ENCODE measurements at regions not wholly inside any gene's neighbourhood (a gene's known extent, or its start where the extent isn't known, plus 50 kb on each side); places are given as distances from the start of the nearest gene placed in this dataset.

DNA sequence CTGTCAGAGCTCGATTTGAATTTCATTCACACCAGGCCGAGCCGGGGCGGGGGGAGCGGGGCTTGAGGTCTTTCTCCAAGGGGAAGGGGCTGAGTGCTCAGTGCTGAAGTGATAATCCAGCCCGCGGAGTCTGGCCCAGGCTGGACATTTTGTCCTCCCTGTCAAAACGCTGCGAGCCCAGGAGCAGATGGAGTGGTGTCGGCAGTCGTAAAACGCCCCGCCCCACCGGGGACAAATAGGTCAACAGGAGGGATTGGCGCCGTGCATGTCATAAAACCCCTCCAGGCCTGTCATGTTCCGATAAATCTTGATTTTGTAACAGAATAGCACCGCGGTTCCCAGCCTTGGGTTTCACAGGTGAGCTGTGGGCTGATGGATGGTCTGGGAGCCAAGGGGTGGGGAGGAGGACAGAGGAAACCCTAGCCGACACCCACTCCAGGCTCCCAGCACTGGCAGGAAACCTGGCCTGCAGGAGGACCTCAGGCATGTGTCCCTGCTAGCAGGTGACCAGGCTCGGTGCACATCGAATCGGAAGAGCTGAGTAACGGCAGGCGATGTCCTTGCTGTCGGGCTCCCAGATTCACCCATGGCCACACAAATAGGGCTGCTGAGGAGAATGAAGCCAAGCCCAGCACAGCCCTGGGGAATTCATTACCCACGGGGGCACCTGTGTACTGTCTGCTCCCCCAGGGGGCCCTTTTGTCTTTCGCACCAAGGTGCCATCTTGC lies 341.4 kb downstream of the FOXL1 start:
- no peak for DNase-seq

GRCh38 chr16:86921289-86921688 lies 342.9 kb downstream of the FOXL1 start:
- DNase-seq = no peak

- no peak for DNase-seq
Observed at GRCh38 chr16:86922311-86922710, 344.0 kb downstream of the FOXL1 start.

DNA sequence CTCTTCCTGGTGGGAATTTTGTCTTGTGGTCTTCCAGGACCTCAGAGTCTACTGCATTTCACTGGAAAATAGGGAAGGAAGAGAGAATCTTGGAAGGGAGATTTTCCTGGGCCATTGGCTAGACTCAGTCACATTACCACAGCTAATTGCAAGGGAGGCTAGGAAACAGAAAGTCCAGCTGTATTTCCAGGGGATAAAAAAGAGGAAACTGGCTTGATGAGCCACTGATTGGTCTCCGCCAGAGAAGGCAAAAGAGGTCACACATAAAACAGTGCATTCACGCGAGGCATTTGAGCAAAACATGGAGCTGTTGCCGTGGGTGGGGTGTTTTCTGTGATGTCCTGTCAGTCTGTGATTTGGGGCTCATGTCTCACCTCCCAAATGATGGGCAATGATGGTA lies 345.3 kb downstream of the FOXL1 start:
- no peak for DNase-seq

DNA sequence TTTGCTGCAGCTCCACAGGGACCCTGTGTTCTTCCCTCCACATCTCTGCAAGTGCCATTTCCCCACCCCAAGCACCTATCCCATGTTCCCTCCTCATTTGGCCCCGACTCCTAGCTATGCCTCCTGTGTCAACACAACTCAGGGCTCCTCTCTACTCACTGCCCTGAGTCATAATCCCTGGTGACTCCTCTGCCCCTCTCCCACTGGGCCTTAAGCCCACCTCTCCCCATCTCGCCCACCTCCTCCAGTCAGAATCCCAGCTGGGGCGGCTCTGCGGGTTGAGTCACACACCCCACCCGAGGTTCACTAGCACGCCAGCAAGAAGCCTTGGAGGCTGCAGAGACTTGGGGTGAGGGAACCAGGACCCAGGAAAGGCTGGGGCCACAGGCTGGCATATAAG lies 346.2 kb downstream of the FOXL1 start:
- DNase-seq = no peak

- no peak for DNase-seq
Observed at GRCh38 chr16:86925067-86925791, 346.9 kb downstream of the FOXL1 start.

DNA sequence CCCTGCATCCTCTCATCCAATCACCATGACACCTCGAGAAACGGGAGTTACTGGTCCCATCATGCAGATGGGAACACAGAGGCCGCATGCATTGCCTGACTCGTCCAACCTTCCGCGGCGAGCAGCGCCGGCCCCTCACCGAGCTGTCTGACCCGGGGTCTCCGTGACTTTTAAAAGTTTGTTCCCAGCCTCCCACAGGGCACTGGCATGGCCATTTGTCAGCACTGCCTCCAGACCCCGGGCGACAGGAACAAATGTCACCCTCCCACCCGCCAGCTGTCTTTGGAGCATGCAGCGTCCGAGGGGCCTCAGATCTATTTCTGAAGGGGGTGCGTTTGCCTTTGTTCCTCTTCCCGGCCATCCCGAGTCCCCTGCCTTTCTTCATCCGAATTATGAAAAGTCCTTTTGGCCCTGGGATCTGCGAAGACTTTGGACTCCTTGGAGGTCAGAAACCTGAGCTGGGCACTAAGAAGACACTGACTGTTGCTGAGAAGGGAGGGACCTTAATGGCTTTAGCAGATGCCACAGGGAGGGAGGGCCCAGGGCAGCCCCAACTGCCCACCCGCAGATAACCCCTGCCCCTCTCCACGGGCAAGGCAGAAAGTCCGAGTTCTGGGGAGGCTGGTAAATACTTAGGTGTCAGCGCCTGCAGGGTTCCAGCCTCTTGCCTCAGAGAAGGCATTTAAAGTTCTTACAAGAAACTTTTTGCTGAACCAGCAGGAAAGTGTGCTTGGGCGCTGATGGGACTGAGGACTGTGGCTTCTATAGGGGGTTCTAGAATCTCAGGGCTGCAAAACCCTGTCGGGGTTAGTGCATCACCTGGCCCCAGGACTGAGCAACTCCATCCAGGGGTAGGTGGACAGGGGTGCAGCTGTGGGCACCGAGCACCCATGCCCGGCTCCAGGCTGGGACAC lies 348.1 kb downstream of the FOXL1 start:
- no peak for DNase-seq

DNA sequence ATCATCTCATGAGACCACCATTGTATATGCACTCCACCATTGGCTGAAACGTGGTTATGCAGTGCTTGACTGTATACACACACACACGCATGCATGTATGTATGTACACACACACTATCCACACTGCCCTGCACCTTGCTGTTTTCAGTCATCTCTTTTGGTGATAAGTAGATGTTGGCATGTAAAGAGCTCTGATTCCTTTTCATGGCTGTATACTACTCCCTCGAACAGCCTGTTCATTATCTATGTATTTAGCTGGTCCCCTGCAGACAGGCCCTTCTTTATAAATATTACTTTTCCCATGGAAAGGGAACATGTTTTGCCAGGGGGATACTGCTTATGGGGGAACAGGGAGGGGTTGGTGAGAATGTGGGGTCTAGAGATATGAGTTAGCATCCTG lies 349.4 kb downstream of the FOXL1 start:
- DNase-seq = no peak

GRCh38 chr16:86928523-86929011 lies 350.2 kb downstream of the FOXL1 start:
- DNase-seq = no peak

DNA sequence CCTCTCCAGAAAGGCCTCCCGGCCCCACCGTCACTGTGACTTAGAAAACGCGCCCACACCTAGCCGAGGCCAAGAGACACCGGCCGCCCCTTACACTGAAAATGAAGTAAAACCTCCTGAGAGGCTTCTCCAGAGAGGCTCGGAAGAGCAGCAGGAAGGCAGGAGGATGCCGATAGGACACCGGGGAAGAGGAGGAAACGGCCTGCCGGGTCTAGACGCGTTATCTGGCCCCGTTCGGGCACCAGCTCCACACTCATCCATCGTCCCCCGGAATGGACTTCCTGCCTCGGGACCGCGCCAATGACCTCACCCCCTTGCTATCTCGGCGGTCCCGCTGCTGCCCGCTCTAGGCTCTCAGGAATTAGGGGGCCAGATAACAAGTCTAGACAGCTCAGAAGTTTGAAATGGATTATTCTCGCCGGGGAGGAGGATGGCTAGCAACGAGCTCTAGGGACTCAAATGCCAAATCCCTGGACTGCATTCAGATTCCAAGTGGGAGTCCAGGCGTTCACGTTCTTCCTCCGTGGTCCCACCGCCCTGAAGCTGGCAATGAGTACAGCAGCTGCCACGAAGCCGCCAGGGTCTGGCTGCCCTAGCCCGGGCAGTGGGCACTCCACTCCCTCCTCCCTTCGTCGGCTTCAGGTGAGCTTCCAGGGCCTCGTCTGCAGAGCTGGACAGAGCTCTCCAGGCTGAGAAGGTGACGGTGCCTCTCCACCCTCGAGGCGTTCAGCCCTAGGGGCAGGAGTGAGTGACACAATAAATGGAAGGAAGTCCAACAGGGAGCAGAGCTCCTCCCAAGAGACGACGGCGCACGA lies 350.9 kb downstream of the FOXL1 start:
- DNase-seq = no peak

DNA sequence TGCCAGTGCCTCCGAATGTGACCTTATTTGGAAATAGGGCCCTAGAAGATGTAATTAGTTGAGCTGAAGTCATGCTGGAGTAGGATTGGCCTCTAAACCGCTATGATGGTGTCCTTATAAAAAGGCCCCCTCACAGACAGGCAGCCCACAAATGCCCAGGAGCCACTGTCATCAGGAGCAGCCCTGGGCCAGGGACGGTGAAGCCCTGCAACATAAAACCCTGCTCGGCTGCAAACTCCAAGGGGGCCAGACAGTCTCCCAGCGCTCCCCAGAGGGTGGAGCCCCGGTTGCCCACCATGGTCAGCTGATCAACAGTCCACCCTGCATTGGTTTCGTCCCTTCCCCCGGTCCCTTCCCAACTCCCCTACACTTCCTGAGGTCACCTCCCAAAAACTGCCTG lies 351.7 kb downstream of the FOXL1 start:
- DNase-seq = no peak

- no peak for DNase-seq
Observed at GRCh38 chr16:86930663-86931373, 352.5 kb downstream of the FOXL1 start.

DNA sequence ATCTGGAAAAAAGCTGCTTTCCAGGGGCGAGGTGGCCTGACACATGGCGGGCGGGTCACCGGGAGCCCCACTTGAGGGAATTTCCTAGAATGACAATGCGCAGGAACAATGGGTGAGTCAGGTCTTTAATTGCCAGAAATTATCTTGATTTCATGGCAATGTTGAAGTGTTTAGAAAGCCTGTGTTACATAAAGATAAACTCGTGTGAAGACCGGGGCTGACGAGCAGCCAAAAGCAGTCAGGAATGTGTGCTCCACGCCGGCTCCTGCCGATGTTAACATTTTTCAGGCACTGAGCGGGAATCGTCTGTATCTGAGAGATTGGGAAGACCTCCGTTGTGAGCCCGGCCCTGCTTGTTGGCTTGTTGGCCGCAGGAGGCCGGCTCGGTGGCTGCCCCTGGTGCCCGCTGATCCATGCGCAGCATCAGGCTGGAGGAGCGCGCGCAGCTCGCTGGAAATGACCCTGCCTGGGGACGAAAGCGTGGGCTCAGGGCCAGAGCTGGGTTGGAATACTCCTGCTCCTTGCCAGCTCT lies 353.1 kb downstream of the FOXL1 start:
- no peak for DNase-seq

DNA sequence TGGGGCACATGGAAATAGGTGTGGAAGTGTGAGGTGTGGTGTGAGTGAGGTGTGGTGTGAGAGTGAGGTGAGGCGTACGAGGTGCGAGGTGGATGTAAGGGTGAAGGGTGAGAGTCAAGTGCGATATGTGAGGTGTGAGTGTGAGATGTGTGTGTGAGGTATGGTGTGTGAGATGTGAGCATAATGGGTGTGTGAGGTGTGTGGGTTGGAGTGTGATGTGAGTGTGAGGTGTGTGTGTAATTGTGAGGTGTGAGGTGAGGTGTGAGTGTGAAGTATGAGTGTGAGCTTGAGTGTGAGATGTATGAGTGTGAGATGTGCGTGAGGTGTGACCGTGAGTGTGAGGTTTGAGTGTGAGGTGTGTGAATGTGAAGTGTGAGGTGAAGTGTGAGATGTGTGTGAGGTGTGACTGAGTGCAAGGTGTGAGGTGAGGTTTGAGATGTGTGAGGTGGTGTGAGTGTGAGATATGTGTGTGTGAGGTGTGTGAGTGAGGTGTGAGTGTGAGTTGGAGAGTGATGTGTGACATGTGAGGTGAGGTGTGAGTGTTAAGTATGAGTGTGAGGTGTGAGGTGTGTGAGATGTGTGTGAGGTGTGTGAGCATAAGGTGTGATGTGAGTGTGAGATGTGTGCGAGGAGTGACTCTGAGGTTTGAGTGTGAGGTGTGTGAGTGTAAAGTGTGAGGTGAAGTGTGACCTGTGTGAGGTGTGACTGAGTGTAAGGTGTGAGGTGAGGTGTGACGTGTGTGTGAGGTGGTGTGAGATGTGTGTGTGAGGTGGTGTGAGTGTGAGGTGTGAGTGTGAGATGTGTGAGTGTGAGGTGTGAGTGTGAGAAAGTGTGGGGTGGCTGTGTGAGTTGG lies 354.0 kb downstream of the FOXL1 start:
- DNase-seq = no peak

- DNase-seq = no peak
Observed at GRCh38 chr16:86934581-86935375, 356.4 kb downstream of the FOXL1 start.

GRCh38 chr16:86939609-86940008 lies 361.3 kb downstream of the FOXL1 start:
- DNase-seq = no peak

GRCh38 chr16:86941731-86942130 lies 363.4 kb downstream of the FOXL1 start:
- DNase-seq = no peak

GRCh38 chr16:86942151-86943051 lies 364.1 kb downstream of the FOXL1 start:
- DNase-seq = no peak
